ENCODE measurements at regions not wholly inside any gene's neighbourhood (a gene's known extent, or its start where the extent isn't known, plus 50 kb on each side); places are given as distances from the start of the nearest gene placed in this dataset.

DNA sequence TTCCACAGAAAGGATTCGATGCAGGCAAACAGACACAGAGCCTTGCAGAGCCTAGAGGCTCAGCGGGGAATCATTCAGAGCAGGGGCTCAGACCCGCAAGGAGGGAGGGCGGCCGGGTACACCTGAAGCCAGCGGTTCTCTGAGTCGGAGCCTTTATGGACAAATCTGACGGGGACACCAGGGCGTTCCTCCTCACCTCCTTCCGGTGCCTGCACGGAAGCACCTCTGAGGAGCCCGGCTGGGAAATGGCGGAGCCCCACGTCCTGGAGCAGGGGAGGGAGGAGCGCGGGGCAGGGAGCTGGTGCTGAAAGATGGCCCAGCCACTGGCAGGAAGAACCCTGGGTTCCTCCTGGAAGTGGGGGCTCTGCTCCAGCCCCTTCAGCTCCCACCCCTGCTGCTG is 193.5 kb upstream of the ALKAL2 start:
- no peak for DNase-seq (ENCODE audit: low read depth in 2 of 2)

DNA sequence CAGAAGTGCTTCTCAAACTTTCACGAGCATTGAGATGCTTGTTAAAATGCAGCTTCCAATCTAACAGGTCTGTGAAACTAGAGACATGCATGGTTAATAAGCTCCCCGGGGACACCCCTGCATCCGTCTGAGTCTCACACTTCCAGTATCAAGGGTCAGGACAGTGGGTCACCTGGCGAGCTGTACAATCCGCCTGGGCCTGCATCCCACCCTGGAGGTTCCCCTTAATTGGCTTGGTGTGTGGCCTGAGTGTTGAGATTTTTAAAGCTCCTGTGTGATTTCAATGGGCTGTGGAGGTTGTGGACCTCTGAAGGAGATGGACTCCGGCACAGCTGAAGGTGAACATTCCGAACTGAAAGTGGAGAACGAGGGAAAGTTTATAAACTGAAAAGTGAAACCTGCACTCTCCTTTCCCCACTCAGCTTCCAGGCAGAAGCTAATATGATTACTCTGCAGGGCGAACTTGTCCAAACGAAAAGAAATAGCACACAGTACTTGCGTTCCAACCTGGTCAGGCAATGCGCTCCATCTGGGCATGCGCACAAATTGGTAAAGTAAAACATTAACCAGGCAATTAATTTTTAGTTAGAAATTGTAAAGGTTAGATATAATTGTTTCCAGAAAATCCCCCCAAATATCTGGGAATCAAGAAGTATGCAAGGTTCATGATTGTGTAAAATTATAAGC is 191.7 kb upstream of the ALKAL2 start:
- no peak for DNase-seq (ENCODE audit: low read depth in 2 of 2)

DNA sequence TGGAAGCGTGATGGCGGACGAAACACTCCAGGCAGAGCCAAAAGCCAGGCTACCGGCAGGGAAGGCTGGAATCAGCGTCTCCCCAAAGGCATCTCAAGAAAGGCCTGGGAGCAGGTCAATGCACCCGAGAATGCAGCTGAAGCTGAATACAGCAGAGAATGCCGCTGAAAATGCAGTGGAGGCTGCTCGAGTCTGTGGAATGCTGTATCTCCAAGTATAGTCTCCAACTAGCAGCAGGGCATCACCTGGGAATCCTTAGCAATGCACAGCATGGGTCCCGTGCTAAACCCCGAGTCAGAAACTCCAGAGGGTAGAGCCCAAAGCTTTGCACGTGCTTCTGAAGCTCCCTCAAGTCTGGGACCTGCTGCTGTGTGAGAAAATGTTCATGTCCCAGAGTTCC is 191.1 kb upstream of the ALKAL2 start:
- no peak for DNase-seq (ENCODE audit: low read depth in 2 of 2)

DNA sequence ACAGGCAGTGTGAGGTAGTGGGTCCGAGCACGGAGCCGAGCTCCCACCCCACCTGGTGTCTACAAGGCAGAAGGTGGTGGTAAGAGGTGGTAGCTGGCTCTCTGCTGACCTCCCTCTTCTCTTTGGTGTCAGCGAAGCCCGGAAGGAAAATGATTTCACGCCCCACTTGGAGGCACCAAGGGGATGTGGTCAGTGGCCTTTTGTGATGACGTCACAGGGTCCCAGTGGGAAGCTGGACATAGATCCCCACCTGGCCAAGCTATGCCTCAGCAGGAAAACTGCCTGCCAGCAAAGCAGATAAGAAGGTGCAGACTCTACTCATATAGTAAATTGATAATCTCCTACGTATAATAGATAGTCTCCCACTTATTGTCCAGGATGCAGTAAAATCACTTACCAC is 183.7 kb upstream of the ALKAL2 start:
- DNase-seq (ENCODE audit: low read depth in 2 of 2), result no peak

DNA sequence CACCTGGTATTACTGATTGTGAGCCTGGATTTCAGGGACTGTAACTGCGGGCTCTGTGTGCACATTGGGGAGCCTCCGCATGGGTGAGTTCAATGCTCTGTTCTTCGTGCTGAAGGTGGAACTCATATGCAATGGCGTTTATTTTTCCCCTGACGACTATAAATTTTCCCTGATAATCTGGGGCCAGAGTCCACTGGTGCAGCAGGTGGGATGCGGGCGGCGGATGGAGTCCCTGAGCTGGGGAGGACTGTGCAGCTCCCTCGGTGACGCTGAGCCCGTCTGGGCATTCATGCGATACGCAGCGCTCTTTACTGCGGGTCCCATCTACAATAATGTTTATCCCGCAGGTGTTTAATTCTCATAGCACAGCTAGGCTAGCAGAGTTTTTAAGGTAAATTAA is 181.6 kb upstream of the ALKAL2 start:
- DNase-seq (ENCODE audit: low read depth in 2 of 2), result no peak

DNA sequence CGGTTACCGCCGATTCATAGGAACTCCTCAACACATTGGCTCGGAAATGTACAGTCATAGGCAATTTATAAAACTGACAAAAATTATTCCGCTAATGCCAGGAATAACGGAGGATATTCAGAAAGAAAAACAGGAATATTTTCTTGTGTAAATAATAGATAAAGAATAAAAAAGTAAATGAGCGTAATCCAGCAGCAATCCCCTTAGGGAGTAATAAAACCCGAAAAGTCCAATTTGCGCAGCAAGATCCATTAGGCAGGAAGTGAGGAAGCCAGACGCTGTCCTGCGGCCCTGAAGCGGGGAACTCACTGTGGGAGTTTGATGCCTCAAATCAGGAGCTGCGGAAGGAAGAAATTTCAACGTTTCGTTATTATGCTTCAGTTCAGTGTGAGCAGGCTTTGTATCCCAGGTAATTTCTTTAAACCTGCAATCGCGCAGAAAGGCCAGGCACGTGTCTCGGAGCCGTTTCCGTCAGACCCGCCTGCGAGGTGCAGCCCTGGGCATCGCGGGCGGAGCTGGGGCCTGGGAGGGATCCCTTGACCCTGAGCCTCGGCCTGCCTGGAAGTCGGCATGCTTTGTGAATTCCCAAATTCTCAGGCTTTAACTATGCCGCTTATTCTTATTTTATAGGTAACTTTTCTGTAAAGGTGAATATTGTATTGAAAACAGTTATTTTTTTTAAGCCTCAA is 180.9 kb upstream of the ALKAL2 start:
- DNase-seq (ENCODE audit: low read depth in 2 of 2), result no peak

DNA sequence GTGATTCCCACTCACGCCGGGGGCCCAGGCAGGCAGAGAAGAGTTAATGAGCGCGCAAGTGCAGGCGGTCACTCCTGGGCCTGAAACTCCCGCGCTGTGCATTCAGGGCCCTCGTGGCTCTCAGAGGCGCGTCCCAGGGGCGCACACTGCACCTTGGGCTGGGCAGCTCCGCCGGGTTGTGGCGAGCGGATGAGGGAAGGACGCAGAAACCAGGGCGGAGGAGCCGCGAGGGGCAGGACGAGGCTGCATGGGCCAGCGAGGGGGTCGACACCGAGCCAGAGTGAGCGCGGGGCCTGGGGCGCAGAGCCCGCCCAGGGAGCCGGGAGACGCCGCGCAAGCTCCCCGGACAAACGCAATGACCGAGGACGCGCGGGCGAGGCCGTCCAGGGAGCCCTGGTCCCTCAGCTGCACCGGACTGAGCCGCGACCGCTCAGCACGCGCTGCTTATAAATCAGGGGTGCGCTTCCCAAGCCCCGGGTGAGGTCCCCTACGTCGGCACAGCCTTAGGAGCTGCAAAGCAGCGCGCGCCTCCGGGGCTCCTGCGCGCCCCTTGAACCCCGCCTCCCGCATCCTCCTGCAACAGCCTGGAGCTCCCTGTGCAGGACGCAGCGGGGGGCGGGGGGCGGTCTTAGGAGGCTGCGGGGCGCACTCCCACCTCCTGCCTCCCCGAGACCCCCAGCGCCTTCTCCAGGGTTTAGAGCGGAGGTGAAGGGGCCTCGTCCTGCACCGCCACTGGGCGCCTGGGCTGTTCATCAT is 180.2 kb upstream of the ALKAL2 start:
- no peak for DNase-seq (ENCODE audit: low read depth in 2 of 2)

DNA sequence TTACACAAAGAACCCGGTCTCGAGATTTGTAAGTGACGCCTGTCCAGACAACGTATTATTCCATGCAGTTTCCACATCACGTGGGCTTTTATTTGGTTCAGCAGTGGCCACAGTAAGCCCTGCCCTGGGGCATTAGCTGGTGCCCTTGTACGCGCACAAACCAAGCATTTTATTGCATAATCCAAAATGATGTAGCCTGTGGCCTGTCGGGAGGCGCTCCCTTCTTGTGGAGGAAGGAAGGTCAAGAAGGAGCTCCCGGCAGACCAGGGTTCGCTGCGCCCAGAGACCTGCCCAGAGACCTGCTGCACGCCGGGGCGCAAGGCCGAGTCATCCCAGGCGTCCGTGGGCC is 179.6 kb upstream of the ALKAL2 start:
- no peak for DNase-seq (ENCODE audit: low read depth in 2 of 2)

DNA sequence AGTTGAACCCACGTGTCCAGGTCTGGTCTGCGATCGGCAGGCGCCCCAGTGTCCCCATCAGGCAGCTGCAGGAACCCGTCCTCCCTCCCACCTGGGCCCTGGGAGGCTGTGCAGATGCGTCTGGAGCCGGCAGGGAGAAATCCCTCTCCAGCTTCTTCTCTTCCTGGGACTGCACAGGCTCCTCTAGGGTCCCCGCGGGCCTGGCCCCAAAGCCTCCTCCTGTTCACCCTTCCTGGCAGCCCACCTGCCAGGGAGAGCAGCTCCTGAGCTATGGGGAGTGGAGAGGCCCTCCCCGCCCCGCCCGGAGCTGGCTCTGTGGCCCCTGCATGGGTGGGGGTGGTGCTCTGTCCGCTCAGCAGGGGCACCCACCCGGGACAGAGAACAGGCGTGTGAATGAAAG is 179.2 kb upstream of the ALKAL2 start:
- DNase-seq (ENCODE audit: low read depth in 2 of 2), result no peak

DNA sequence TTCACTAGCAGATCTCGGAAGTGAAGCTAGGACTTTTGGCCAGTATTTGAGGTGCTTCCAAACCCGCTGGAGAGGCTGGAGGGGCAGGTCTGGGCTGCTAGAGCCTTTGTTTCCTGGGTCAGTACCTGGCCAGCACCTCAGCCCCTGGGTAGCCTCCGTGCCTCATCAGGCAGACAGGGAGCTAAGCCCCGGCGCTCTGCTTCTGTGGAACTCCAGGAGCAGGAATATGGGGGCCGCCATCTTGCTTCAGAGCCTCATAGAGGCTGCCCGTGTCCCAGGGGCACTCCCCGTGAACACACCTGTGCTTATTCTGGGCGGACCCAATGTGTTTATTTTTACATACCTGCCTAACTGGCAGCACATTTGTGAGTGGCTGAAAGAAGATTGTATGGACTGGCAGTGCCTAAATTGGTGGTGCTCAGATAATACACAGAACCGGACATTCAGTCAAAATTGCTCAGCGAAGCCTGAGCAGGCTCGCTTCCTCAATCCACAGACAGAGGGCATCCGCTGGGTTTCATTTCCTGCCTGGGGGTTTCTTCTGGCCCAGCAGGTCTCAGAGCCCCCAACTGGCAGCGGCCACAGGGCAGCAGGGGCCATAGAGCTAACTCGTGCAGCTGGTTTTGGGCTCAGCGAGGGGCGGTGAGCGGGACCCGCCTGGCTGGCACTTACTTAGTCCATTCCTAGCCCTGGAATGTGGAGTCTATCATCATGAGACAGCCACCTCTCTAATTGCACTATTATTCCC is 176.8 kb upstream of the ALKAL2 start:
- no peak for DNase-seq (ENCODE audit: low read depth in 2 of 2)

DNA sequence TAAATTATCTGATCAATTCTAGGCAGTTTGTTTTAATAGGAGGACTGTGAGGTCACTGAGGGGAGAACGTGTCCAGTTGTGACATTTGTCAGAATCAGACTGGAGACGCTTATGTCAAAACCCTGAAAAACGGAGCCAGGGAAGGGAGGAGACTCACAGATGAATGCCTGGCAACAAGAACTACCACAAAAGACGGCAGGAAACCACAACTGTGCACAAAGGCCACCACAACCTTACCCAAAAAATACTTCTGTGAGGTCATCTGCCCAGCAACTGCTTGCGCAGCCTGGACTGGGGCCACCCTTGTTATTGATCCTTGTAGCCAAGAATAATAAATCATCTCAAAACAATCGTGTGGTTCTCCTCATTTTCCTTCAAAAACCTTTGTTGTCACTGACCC is 173.0 kb upstream of the ALKAL2 start:
- no peak for DNase-seq (ENCODE audit: low read depth in 2 of 2)

DNA sequence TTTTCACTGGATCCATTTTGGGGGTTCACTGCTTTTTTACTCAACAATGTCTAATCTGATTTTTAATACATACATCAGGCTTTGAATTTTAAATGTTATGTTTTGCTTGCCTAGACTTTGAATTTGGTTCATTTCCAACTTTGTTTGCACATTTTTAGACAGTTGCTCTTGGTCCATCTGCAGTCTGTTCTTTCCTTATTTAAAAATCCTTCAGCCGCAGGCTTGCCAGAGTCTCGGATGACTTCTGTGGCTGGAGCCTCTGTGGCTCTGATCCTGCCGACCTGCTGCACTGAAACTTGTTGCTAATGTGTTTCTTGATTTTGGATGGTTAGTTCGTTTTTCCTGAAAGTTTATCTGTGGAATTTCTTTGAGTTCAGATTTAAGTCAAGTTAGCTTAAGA is 172.0 kb upstream of the ALKAL2 start:
- DNase-seq (ENCODE audit: low read depth in 2 of 2), result no peak

DNA sequence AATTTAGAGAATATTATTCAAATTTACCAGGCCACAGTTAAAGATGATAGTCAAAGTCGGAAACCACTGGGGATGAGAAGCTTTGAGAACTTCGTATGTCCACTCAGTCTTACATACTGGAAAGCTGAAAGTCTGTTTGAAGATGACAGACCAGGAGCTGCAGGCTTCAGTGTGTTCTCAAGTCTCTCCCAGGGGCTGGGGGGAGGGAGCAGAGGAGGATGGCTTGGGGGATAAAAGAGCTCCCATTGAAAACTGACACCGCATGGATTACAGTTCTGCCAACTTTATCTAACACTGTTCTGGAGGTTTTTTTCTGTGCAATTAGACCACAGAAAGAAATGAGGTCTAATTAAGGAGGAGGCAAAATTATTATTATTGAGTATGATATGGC is 170.5 kb upstream of the ALKAL2 start:
- no peak for DNase-seq (ENCODE audit: low read depth in 2 of 2)

DNA sequence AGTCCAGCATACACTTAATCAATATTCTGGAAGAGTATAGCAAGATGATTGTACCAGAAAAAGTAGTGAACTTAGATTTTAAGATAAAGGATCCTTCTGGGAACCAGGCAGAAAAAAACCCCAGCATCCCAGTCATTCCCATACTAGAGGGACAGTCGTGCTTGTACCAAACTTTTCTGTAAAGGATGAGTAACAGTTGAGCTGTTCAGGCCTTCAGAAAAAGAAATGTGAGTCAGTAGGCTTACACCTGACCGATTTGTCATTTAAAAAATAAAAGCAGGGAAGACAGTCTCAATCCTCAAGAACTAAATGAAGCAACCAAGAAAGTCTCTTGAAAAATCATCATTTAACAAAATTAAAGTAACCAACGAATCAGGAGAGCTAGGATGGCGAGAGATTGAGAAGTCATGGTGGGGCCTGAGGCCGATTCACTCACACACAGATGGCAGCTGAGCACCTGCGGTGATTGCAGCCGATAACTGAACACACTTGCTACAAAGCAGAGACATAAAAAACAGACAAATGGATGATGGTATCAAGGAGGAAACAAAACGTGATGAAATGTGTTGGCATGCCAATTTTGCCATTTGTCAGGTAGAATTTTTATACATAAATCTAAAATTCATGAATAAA is 170.0 kb upstream of the ALKAL2 start:
- no peak for DNase-seq (ENCODE audit: low read depth in 2 of 2)

DNA sequence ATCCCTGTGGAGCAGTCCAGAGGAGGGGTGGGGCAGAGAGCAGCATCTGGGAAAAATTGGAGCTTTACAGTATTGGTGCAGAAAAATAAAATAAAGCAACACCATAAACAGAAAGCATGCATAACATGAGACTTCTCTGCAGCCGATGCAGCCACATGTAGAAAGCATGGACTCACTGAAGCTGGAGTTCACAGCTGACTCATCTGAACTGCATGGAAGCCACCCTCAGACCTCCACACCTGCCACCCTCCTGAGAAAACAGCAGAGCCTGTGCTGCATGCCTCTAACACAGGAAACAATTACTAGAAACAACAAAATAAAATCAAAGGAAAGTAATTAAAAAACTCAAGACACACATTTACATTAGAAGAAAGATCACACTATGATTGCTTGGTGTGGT is 169.4 kb upstream of the ALKAL2 start:
- DNase-seq (ENCODE audit: low read depth in 2 of 2), result no peak

DNA sequence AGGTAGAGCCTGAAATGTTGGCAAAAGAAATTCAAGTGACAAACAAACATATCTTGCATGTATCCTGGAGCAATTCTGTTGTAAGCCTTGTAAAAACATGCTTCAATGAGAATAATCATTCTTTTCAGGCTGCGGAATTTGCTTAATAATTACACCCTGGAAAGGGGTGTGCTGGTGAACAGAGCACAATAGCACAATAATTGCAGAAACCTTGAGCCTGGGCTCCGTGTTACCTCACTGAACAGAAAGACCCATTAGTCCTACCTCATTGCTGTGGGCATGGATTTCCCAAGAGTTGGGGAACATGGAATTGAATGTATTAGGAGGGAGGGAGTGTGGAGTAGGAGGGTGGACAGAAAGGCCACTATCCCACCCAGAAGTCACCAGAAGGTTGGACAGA is 168.0 kb upstream of the ALKAL2 start:
- DNase-seq (ENCODE audit: low read depth in 2 of 2), result no peak

DNA sequence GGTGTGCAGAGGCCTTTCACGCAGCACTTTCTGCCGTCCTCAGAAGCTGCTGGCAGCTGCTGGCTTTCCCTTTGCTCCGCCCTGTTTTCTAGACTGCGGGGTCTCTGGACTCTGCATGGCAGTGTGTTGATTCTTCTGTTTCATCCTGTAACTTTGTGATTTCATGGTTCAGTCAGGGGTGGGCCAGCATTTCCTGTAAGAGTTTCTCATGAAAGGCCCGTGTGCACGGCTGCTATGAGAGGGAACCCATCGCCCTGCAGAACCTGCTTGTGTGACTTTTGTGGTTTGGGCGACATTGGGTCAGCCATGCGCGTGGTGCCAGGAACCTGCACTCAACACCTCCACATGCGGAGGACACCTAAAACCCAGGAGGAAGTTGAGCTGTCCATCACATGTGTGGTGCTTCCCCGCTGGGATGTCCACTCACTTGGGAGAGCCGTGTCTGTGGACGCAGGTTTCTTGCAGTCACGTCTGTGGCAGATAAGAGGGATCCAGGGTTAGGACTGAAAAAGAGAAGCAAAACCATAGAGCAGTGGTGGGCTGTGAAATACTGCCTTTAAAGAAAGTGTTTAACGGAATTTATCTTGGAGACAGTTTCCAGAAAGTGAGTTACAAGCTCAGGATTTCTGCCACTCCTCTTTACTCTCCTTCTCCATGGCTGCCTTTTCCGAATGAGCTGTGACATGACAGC is 167.3 kb upstream of the ALKAL2 start:
- no peak for DNase-seq (ENCODE audit: low read depth in 2 of 2)

DNA sequence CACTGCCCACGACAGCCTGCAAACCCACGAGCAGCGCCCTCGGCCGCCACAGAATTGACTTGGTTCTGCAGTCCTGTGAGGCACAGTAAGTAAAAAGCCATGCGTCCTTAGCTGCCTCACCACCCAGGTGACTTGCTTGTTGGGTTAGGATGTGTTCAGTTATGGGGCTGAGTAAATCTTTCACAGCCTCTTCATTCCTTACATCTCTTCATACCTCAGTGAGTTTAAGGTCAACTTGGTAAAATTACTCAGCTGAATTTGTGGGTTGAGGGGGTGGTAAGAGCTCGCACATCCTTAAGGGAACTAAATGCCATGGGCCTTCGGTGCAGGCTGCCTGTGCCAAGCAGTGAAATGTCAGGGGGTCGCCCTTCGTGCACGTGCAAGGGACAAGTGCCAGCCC is 165.2 kb upstream of the ALKAL2 start:
- no peak for DNase-seq (ENCODE audit: low read depth in 2 of 2)

DNA sequence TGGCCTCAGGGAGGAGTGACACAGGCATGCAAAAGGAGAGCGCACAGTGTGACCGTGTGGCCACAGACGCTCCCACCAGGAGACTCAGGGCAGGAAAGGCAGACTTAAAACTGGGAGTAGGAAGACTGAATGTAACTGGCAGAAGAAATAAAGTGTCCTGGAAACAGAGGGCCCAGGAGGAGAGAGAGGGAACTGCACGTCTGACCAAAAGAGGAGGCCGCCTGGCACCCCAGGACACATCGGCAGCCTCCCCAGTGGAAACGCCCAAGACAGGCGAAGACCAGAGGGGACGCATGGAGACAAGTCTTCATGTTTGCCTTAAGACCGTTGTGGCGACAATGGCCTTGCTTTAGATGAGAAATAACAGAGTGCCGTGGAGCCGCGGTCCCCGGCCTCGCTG is 163.6 kb upstream of the ALKAL2 start:
- no peak for DNase-seq (ENCODE audit: low read depth in 2 of 2)

DNA sequence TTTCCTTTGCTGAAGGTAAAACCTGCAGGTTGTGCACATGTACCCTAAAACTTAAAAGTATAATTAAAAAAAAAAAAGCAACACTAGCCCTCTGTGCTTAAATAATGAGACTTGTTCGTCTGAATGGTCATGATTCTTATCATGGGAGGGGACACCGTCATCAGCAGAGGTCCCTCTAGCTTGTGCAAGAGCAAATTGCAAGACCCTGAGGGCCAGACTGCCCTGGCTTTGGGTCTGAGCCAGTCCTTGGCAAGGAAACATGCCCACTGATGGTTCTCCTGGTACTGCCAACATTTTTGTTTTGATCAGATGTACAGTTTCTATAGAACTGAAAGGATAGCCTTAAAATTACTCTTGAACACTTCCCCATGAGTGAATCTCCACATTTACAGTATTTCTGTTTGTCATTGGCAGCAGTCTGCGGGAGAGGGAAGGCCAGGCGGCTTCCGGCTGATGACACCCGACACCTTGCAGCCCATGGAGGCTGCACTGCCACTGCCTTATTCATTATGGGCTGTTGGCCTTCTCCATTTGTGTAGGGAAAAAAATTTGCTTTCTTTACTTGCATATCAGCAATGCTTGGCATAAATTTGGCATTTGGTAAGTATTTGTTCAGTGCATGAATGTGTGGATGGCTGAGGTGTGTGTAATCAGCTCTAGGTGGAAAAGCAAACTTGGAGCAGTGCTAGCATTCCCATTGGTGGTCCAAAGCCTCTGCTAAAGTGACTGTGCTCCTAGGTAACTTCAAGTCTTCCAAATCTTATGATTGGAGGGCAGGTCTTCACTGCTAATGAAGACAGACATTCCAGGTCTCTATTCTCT is 161.6 kb upstream of the ALKAL2 start:
- no peak for DNase-seq (ENCODE audit: low read depth in 2 of 2)
